ENCODE measurements at regions not wholly inside any gene's neighbourhood (a gene's known extent, or its start where the extent isn't known, plus 50 kb on each side); places are given as distances from the start of the nearest gene placed in this dataset.

GRCh38 chr4:41859087-41859486 lies 76.1 kb upstream of the TMEM33 start:
- no peak for DNase-seq

GRCh38 chr4:41857226-41857641 lies 78.0 kb upstream of the TMEM33 start:
- DNase-seq, result no peak

GRCh38 chr4:41856797-41857196 lies 78.4 kb upstream of the TMEM33 start:
- no peak for DNase-seq

DNA sequence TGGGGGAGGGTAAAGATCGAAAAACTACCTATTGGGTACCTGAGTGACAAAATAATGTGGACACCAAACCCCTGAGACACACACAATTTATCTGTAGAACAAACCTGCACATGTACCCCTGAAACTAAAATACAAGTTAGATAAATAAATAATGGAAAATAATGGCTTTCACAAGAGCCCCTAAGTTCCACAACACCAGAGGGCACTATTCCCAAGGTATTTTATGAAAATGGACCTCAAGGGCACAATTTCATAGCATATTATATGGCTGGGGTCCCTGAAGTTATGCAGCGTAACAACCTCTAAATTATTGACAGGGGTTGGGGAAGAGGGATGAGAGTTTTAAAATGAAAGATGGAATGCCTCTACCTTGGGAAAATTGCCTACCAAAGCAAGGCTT lies 81.3 kb upstream of the TMEM33 start:
- DNase-seq, result no peak

DNA sequence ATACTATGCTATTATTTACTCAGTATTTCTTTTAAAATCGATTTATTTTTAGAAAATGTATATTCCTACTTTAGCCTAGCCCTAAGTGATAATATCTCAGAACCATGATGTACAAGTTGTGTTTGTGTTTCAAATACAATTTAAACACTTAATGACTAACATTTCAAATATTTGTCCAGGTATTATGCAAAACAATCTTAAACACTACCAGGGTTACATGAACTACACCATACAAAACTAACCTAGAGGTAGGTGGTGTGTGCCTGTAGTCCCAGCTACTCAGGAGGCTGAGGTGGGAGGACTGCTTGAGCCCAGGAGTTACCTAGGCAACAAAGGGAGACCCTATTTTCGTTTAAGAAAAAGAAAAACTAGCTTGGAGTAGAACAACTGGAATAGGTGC lies 83.0 kb upstream of the TMEM33 start:
- no peak for DNase-seq

DNA sequence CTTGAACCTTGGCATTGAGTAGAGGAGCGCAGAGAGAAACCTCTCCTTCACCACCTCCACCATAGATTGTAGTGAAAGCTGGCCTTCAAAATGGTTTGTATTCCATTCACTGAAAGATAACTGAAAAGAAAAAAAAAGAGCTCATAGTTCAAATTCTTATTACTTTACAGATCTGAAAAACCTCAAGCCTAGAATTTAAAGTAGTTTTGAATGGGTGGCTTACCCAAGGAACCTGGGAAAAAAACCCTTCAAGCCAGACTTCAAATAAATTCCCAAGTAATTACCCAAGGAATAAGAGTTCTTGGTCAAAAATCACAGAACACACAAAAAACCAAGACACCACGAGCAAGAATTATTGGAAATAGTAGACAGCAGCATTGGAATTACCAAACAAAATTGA lies 83.6 kb upstream of the TMEM33 start:
- DNase-seq, result no peak

DNA sequence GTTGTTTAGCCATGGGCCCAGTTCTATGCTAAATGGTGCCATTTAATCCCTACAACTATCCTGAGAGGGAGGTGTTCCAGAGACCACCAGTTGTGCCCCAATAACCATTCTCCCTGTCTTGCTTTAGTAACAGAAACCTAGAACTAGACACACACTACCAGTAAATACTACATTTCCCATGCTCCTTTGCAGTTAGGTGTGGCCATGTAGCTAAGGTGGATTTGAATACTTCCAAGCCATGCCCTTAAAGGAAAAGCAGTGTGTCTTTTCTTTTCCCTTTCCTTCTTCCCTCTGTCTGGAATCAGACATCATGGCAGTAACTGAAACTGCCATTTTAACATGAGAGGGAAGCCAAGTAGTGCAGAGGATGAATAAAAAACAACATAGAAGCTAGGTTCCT lies 90.9 kb upstream of the TMEM33 start:
- DNase-seq, result no peak

- no peak for DNase-seq
These were observed 91.7 kb upstream of the PHOX2B start for GRCh38 chr4:41839916-41840854.

- DNase-seq, result no peak
These were observed 90.1 kb upstream of the PHOX2B start for GRCh38 chr4:41838590-41838989.

DNA sequence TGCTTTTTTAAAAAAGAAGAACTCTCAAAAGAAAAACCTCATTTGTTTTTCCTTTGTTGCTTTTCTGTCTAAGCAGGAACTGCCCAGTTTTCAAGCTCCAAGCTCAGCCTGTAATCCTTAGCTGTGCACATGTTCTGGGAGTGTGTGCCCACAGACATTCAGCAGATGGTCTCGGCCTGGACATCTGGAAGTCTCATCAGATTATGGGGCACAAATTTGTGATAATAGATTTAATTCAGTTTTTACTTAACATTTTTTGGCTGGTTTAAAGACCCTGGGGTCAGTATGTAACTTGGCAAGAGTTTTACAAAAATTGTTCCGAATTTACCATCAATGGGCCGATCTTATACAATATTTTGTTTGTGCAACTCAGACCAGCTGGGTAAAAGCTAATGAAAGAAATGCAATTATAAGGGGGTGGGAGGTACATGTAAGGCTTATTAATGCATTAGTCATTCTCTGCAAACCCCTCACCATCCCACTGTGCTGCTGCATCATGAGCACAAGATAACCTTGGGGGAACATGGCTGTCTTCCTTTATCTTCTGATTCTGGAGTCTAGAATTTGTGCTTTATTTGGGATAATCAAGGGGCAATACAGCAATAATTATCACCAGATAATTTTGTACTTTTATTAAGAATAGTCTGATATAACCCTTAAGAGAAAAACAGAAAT lies 86.9 kb upstream of the PHOX2B start:
- no peak for DNase-seq

GRCh38 chr4:41832961-41833360 lies 84.4 kb upstream of the PHOX2B start:
- DNase-seq, result no peak

DNA sequence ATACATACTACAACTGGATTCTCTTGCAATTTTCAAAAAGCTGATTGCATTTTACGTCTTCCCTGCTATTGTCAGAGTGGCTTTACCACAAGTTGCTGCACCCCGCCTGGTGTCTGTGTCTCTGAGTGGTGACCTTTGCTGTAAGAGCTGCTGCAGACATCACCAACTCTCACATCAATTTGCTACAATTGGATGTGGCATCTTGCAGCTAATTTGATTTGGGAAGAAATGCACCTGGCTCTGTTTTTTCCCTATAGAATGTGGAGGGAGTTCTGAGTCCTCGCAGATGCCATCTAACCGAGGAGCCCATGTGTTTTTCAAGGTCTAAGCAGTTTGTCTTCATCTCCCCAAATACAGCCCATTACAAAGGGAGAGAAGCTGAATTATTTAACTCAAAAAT lies 73.8 kb upstream of the PHOX2B start:
- DNase-seq, result no peak

DNA sequence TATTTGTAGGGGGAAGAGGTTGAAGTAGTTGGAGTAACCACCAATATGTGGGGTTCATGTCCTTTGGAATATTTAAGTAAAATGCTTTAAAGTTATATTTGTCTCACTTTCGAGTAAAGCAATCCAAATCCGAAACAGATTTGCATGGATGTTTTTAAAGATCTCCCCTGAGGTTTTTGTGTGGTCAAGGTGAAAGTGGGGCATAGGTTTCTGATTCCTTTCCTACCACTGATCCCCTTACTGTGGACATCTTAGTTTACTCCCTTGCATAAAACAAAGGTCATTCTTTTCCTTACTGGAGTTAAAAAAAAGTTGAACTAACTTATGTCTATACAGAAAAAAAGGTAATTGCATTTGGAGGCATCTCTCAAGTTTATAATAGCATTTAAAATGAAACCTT lies 71.9 kb upstream of the PHOX2B start:
- DNase-seq, result no peak

GRCh38 chr4:41819621-41820020 lies 71.1 kb upstream of the PHOX2B start:
- no peak for DNase-seq

GRCh38 chr4:41815473-41815872 lies 66.9 kb upstream of the PHOX2B start:
- no peak for DNase-seq

GRCh38 chr4:41814565-41814964 lies 66.0 kb upstream of the PHOX2B start:
- no peak for DNase-seq

DNA sequence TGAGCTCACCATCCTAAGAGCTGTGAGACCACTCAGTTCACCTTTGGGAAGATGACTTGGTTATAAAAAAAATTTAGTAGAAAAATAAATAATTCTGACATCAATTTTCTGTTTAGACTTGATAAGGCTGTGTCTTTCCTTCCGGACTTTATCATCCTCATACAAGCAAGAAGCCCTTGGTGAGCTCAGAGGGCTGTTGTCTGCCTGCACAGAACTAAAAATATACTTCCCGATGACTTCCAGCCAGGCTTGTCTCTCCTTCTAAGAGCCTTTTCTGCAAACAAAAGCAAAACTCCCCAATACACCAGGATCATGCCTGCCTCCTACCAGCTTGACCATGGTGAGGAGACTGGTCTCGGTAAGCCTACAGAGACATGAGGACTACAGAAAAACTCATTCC lies 58.3 kb upstream of the PHOX2B start:
- DNase-seq, result no peak

- no peak for DNase-seq
These were observed 54.1 kb upstream of the PHOX2B start for GRCh38 chr4:41802590-41802989.

- DNase-seq, result no peak
These were observed 50.6 kb upstream of the PHOX2B start for GRCh38 chr4:41799126-41799525.
